NCI-H774 (cell line): ENCODE measurements at regions not wholly inside any gene's neighbourhood (a gene's known extent, or its start where the extent isn't known, plus 50 kb on each side); places are given as distances from the start of the nearest gene placed in this dataset.
"Not testable (repeated sequence)": the region's sequence is repeated elsewhere in the genome, so short reads cannot be mapped to it uniquely, and the experiment has no call there.

ENCODE experiments used
- DNase-seq: peaks from one replicate; lab custom pipeline; 2025; lab: John Stamatoyannopoulos, UW

DNA sequence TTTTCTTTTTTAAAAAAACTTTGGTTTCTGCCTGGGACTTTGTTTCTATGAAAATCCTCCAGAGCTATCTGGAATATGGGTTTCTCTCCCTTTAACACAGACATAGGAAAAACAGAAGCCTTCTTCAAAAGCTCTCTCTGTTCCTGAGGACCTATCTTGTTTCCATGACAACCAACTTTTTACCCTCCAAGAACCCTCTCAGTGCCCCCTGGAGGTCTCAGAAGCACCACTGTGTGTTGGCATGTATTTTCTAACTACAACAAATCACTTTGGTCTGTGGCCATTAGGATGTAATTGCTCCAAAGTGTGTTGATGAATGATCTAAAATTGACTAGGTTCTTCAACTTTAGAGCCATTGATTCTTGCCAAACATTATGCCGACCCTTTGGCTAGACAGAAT is 1331.6 kb downstream of the ADGRL3 start:
- no peak for DNase-seq

DNA sequence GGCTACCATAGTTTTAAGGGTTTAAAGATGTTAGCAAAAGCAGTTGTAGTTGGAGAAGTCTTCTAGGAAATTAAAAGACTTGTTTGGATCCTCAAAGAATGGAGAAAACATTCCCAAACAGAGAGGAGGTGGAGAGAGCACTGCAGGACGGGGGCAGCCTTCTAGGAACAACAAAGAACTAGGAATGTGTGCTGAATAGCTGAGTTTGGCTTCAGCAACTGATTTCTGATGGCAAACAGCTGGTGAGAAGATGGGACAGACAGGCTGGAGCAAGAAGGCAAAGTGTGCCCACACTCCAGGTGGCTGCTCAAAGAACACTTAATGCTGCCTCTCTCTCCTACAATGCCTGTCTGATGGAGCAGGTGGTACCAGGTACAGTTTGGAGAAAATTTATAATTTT is 1331.1 kb downstream of the ADGRL3 start:
- no peak for DNase-seq

DNA sequence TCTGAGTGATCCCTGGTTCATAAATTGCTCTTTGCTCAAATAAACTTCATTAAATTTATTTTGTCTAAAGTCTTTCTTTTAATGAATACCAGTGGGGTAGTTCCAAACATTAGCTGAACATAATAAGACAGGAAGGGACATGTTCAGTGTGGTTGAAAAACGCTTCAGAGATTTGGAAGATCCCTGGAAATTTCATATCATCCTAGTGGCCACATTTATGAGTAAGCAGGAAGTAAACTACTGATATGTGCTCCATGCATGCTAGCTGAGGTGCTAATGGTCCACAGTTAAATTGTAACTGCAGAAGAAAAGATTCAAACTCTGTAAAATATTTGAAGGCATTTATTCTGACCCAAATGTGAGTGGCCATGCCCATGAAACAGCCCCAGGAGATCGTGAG is 1328.7 kb downstream of the ADGRL3 start:
- DNase-seq, result no peak

DNA sequence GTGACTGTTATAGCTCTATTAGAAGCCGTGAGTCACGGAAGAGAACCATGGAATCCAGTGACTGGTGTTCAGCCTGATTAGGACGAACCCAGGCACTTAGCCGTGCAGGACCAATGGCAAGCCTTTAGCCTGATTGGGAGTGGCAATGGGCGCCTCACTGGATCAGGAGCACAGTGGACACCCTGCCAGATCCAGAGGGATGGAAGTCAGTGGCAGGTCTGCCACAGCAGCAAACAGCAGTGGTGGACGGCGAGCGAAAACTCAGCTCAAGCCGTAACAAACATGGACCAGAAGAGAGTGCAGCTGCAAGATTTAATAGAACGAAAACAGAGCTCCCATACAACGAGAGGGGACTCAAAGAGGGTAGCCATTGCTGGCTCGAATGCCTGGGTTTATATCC is 1326.5 kb downstream of the ADGRL3 start:
- no peak for DNase-seq

DNA sequence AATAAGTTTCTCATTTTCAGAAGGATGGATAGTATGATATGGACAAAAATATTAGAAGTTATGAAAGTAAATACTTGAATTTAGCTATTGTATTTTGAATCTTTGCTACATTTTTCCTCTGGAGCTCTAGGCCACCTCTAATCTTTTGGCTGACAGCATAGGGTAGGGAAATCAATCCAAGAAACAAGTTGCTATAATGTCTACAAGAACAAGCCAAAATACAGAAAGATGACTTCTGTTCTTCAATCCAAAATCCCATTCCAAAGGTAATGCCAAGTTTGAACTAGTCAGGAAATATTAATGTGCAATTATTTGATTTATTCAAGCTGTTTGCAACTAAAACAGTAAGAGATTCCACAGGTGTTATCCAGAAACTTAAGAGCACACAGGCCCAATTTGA is 1323.1 kb downstream of the ADGRL3 start:
- no peak for DNase-seq

DNA sequence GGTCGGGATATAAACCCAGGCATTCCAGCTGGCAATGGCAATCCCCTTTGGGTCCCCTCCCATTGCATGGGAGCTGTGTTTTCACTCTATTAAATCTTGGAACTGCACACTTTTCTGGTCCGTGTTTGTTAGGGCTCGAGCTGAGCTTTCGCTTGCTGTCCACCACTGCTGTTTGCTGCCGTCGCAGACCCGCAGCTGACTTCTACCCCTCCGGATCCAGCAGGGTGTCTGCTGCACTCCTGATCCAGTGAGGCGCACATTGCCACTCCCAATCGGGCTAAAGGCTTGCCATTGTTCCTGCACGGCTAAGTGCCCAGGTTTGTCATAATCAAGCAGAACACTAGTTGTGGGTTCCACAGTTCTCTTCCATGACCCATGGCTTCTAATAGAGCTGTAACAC is 1322.1 kb downstream of the ADGRL3 start:
- DNase-seq, result no peak

DNA sequence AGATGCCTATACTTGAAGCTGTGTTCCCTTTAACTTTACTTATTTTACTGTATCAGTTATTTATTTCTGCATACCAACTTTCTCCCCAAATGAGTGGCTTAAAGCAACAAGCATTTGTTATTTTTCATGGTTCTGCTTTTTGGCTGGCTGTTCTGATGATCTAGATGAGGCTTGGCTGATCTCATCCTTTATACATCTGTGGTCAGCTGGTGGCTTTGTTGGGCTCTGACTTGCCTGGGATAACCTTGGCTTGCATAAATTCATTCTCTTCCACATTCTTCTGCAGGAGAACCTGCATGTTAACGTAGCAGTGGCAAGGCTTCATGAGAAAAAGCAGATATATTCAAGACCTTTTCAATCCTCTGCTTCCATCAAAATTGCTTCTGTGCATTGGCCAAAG is 1317.6 kb downstream of the ADGRL3 start:
- DNase-seq, result no peak

DNA sequence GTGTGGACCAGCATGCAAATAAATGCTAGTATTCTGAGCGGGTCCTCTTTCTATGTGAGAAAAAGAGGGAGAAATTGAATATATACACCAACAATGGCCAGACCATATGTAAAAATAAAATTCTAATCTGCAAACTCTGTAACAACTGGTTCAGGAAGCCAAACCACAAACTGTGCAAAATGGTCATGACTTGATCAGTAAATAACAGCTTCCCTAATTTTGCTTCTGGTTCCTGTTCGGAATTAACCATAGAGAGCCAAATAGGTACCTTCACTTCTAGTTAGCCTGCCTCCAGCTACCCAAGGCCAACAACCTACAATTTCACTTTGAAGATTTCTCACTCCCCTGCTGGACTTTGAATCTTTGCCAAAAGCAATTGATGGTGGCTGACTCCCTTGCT is 1313.2 kb downstream of the ADGRL3 start:
- no peak for DNase-seq

DNA sequence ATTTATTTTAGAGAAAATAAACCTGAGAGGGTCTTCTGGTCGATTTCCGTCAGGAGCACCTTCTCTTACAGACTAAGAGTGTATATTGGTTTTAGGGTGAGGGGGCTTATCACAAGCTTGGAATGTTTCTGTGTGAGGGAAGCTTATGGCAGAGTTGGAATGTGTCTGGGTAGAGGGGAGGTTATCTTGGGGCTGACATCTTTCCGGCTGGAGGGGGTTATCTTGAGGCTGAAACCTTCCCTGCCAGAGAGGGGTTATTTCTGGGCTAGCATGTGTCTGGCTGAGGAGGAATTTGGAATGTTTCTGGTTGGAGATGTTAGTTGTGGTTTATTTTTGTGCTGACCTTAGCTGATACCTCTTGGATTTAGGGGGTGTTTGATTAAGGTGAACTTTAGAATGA is 1312.1 kb downstream of the ADGRL3 start:
- no peak for DNase-seq

DNA sequence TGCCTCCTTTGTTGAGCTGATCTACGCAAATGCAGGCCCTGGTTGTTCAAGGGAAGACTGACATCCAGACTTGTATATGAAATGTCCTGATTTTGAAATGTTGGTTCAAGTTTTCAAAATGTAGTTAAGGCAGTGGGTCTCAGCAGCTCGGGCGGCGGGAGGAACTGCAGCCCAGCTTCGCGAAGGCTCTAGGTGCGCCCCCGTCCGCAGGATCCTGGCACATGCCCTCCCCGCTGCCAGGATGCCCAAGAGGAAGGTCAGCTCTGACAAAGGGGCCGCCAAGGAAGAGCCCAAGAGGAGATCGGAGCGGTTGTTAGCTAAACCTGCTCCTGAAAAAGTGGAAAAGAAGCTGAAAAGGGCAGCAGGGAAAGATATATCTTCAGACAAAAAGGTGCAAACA is 1310.1 kb downstream of the ADGRL3 start:
- no peak for DNase-seq

DNA sequence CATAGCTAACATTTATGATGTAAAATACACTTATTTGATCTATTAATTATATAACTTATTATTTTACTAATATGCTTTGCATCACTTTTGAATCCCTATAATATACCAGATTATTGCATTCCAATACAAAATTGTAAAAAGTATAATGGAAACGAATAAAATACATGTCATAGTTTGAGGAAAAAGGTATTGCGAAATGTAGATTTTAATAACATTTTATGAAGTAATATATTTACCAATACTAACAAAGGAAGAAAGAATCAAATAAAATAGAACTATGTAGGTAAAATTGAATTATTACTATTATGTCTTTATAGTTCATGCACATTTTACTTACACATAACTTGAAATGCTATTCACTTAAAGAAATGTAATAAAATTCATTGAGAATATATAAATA is 1300.2 kb downstream of the ADGRL3 start:
- DNase-seq, result no peak

DNA sequence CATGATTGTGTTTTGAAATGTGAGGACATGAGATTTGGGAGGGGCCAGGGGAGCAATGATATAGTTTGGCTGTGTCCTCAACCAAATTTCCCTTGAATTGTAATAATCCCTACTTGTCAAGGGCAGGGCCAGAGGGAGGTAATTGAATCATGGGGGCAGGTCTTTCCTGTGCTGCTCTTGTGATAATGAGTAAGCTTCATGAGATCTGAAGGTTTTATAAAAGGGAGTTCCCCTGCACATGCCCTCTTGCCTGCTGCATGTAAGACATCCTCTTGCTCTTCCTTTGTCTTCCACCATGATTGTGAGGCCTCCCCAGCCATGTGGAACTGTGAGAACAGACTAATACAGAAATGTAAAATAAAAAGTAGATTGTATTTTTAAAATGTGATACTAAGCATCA is 1294.9 kb downstream of the ADGRL3 start:
- DNase-seq, result no peak

DNA sequence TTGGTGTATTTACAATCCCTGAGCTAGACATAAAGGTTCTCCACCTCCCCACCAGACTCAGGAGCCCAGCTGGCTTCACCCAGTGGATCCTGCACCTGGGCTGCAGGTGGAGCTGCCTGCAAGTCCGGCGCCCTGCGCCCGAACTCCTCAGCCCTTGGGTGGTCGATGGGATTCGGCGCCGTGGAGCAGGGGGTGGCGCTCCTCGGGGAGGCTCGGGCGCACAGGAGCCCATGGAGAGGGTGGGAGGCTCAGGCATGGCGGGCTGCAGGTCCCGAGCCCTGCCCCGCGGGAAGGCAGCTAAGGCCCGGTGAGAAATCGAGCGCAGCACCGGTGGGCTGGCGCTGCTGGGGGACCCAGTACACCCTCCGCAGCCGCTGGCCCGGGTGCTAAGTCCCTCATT is 1291.6 kb downstream of the ADGRL3 start:
- not testable (repeated sequence) for DNase-seq

DNA sequence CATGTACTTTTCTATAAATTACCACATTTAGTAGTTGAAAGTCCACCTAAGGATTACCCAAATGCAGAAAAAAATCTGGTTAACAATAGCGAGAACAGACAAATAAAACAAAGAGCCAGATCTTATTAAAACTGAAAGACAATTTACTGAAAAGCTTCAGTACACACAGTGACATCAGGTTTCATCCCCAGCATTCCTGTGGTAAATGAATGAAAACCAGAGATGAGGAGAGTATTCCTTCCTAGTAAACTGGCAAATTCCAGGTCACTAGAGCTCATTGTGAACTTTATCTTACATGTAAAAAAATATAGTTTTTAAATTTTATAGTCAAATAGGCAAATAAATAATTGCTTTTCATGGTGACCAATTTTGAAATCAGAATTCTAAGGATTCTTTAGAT is 1290.5 kb downstream of the ADGRL3 start:
- DNase-seq, result no peak

DNA sequence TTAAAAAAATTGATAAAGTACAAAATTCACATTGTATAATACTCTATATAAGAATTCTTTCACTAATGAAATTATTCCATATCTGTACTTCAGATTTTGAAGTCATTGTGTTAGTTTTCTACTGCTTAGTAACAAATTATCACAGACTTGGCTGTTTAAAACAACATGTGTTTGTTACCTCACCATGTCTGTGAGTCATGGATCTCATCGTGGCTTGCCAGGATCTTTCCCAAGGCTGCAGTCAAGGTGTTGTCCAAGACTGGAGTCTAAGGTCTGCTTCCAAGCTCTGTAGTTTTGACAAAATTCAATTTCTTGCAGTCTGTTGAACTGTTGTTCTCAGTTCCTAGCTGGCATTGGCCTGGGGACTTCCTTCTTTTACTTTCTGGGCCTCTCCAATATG is 1286.9 kb downstream of the ADGRL3 start:
- no peak for DNase-seq

DNA sequence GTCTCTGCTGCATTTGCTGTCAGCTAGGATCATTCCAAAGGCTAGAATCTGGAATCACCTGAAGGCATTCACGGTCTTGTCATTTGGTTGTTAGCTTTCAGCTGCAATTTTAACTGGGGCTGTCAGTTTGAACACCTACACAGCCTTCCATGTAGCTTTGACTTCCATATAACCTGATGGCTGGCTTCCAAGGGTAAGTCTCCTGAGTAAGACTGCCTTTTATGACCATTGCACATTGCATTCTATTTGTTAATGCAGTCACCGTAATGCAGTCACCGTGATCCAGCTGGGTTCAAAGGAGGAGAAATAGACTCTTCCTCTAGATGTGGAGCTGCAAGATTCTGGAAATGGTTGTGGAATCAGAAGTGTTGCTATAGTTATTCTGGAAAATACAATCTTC is 1284.2 kb downstream of the ADGRL3 start:
- no peak for DNase-seq

DNA sequence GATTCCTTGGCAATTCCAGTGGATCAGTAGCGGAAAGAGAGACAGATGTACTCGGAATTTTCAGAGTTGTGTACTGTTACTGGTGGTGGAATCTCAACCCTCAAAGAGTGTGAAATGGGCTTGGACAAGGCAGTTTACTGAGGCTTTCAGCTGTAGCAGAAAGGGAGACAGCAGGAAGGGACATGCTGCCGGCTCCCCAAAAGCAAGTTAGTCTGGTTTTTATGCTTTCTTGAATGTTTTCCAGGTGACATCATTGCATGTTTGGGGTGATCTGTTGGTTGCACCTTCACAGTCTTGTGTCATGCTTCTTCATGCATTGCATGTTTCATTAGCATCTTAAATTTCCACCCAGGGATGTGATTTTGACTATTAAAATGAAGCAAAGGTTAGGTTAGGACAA is 1282.2 kb downstream of the ADGRL3 start:
- DNase-seq, result no peak

DNA sequence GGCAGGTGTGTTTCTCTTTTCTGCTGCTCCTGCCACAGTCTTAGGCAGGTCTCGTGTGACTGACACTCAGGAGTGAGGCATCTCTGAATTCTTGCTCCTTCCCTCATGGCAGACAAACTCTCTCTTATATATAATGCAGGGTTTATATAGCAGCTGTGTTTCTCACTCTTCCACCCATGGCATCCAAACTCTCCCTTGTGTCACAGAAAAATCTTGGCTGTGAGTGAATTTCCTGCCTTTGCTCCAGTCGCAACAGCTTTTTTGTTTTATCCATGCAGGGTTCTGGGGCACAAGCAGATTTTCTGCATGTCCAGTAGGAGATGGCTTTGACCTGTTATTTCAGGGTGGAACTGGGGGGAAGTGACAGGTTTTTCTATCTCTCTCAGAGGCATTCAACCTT is 1275.5 kb downstream of the ADGRL3 start:
- DNase-seq, result no peak

DNA sequence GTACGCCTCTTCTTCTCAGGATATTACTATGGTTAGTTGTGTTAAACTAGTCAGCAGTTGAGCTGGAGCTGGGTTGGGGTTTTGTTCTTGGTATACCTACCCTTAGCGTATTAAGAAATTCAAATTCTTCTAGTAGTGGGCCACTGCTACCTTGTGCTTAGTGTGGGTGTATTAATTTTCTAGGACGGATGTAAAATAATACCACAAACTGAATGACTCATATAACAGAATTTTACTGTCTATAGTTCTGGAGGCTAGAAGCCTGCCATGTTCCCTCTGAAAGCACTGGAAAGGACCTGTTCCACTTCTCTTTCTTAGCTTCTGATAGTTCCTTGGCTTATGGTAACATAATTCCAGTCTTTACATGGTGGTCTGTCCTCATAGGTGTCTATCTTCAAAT is 1274.7 kb downstream of the ADGRL3 start:
- DNase-seq, result no peak

DNA sequence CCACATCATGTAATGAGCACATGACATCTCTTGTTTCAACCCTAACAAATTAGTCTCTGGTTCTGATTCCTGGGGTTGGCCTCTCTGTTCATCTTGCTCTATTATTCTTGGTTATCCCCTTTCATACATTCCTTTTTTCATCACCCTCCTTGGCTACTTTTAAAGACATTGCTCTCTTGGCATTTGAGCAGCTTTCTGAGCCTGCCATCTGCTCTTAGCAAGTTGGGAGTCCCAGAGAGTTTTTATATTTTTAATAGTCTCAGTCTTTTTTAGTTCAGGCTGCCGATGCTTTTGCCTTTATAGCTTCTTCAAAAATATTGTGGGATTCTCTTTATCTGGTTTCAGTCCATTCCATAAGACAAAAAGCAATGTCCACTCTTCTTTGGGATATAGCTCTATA is 1270.9 kb downstream of the ADGRL3 start:
- DNase-seq, result no peak

DNA sequence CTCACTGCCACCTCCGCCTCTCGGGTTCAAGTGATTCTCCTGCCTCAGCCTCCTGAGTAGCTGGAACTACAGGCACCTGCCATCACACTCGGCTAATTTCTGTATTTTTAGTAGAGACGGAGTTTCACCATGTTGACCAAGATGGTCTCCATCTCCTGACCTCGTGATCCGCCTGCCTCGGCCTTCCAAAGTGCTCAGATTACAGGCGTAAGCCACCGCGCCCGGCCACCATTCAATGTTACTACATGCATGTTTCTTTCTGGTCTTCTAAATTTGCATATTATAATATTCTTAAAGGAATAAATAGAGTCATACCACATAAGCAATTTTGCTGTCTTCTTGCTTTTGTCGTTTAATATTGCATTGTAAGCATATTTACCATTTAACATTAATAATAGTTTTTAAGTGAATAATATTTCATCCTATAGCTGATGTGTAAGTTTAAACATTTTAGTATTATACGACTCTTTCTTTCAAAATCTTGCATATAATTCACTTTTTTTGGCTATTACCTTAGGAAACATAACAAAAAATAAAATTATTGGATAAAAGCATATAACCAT is 1270.4 kb downstream of the ADGRL3 start:
- no peak for DNase-seq

DNA sequence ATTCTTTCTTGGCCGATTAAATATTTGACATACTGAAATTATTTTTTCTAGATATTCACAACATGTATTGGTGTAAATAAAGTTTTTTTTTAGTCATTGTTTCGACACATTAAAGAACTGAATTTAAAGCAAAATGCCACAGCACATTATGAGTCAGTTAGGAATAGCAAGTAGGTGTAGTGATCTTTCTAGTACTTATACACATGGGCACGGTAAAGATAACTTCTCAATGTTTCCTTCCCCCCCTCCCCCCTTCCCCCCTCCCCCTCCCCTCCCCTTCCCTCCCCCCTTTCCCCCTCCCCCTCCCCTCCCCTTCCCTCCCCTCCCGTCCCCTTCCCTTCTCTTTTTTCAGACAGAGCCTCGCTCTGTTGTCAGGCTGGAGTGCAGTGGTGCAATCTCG is 1269.9 kb downstream of the ADGRL3 start:
- DNase-seq, result no peak

DNA sequence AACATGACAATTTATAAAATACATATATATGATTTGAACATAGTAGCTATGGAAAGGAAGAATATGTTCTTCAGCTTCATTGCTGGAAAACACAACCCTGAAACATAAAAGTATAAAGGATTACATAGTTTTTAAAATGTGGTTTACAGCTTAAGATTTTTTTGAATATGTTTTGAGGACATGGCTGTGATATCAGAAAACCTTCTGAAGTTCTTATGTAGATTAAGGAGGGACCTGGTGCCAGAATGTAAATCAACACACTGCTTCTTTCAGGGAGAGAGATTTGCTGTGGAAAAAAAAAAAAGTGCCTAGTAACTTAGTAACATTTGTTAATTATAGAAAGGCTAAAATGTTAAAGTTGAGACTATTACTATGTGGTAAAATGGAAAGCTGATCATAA is 1261.8 kb downstream of the ADGRL3 start:
- DNase-seq, result no peak

DNA sequence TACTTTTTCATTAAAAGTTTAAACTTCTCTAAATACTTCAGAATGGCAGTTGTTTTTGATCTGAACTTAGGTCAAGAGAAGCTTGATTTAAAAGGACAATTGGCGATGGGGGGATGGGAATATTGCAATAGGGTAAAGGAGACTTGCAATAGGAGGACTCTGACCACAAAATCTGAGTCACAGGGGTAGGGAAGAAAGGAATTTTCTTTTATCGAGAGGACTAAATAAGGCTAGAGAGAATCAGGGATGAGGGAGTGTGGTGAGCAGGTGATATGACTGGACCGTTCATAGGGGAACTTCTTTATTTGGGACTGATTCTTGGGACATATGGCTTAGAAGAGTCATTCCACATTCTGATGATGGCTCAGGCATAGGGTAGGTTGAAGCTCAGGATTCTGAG is 1260.2 kb downstream of the ADGRL3 start:
- DNase-seq, result no peak

DNA sequence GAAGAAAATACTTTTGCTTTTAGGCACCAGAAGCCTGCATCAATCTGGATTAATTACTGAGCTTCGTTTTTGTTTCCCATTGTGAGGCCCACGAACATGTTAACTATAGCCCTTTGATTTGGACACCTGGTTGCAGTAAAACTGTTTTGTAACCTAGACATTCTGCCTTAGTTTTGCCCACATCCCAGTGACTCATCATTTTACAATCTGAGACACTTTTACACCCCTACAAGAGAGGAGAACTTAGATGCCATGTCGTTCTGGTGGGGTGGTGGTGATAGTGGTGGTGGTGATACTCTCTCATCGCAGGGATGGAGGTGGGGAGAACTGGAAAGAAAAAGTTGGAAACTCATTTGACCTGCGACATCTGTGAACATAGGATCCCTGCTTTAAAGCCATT is 1257.2 kb downstream of the ADGRL3 start:
- no peak for DNase-seq
